ENCODE measurements at regions not wholly inside any gene's neighbourhood (a gene's known extent, or its start where the extent isn't known, plus 50 kb on each side); places are given as distances from the start of the nearest gene placed in this dataset.
"Not testable (repeated sequence)": the region's sequence is repeated elsewhere in the genome, so short reads cannot be mapped to it uniquely, and the experiment has no call there.

DNA sequence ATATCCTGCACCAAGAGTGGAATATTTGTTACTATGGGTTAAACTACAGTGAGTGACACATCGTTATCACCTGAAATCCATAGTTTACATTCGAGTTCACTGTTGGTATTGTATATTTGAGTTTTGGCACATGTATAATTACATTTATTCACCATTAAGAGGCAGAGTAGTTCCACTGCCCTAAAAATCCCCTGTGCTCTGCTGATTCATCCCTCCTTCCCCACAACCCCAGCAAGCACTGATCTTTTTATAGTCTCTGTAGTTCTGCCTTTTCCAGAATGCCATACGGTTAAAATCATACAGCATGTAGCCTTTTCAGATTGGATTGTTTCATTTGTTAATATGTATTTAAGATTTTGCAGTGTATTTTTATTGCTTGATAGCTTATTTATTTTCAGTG, 495.2 kb downstream of the DIRAS2 start:
- H3K27ac ChIP-seq = no peak overlapping the region
- 48 to 54% methylated on average over 3 of the region's 3 CpGs for WGBS, 2 donors (ENCODE audit: low coverage in 1 of 2)
- peaks cover 0 to 9% (median 0%) of the 10 kb centered on the region in 3 donors for H3K9me3 ChIP-seq
- no peak for ATAC-seq
- H3K4me1 ChIP-seq = no peaks in the 10 kb centered on the region
- no peak for TF ChIP-seq EP300 (IDR thresholded peaks at IDR 0.05)
- TF ChIP-seq, protein P1, sequence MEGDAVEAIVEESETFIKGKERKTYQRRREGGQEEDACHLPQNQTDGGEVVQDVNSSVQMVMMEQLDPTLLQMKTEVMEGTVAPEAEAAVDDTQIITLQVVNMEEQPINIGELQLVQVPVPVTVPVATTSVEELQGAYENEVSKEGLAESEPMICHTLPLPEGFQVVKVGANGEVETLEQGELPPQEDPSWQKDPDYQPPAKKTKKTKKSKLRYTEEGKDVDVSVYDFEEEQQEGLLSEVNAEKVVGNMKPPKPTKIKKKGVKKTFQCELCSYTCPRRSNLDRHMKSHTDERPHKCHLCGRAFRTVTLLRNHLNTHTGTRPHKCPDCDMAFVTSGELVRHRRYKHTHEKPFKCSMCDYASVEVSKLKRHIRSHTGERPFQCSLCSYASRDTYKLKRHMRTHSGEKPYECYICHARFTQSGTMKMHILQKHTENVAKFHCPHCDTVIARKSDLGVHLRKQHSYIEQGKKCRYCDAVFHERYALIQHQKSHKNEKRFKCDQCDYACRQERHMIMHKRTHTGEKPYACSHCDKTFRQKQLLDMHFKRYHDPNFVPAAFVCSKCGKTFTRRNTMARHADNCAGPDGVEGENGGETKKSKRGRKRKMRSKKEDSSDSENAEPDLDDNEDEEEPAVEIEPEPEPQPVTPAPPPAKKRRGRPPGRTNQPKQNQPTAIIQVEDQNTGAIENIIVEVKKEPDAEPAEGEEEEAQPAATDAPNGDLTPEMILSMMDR (IDR thresholded peaks at IDR 0.05) = no peak
- TF ChIP-seq POLR2A (IDR thresholded peaks at IDR 0.05) = no peak
- no peak for TF ChIP-seq POLR2AphosphoS5 (IDR thresholded peaks at IDR 0.05)
- H3K27me3 ChIP-seq = peaks cover 15% of the 10 kb centered on the region
- H3K36me3 ChIP-seq = no peaks in the 10 kb centered on the region
- H3K4me3 ChIP-seq = no peak overlapping the region

DNA sequence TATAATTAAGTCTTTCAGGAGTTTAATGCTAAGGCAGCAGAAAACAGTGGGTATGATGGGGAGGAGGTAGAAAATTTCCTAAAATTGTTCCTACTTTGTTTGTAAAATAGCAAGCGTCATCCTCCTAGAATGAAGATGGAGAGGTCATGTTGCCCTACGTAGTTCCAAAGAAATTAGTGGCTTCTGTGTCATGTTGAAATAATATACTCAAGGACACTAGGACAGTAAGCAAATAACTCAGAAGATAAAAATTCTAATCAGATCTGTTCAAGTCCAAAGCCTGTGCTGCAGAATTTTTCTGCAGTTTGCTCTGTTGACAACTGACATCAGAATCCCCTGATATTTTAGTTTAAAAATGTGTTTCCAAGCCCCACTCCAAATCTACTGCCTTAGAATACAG, 486.3 kb downstream of the DIRAS2 start:
- no peaks in the 10 kb centered on the region for H3K36me3 ChIP-seq
- TF ChIP-seq EP300 (IDR thresholded peaks at IDR 0.05) = no peak
- no peak for TF ChIP-seq POLR2A (IDR thresholded peaks at IDR 0.05)
- TF ChIP-seq, protein P1 (IDR thresholded peaks at IDR 0.05) = no peak
- TF ChIP-seq POLR2AphosphoS5 (IDR thresholded peaks at IDR 0.05) = no peak
- H3K27me3 ChIP-seq = no peaks in the 10 kb centered on the region
- H3K4me3 ChIP-seq = no peak overlapping the region
- no peak for ATAC-seq
- no peaks in the 10 kb centered on the region for H3K4me1 ChIP-seq
- no peak overlapping the region for H3K27ac ChIP-seq
- no peaks in the 10 kb centered on the region for H3K9me3 ChIP-seq
- 66 to 88% methylated on average over 2 of the region's 2 CpGs for WGBS, 2 donors (ENCODE audit: low coverage in 1 of 2)

DNA sequence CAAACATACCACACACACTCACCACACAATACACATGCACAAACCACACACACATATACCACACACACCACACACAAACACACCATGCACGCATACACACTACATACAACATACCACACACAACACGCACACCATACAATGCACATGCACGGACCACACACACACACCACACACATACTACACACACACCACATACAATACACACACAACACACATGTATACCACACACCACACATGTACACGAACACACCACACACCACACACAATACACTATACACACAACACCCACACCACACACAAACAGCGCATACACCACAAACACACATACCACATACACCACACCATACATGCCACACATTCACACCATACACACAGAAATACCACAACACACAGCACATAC, 480.3 kb downstream of the DIRAS2 start:
- ATAC-seq = no peak
- Histone ChIP-seq H3K4me1 (no peaks in the 10 kb centered on the region), H3K27me3 (no peaks in the 10 kb centered on the region), H3K27ac (no peak overlapping the region), H3K9me3 (no peaks in the 10 kb centered on the region), H3K4me3 (no peak overlapping the region), H3K36me3 (no peaks in the 10 kb centered on the region)
- TF ChIP-seq EP300 (IDR thresholded peaks at IDR 0.05) (no peak), POLR2A (IDR thresholded peaks at IDR 0.05) (no peak), POLR2AphosphoS5 (IDR thresholded peaks at IDR 0.05) (no peak)
- TF ChIP-seq, protein P1 (IDR thresholded peaks at IDR 0.05) = no peak
- WGBS, 2 donors (ENCODE audit: low coverage in 1 of 2) = 96 to 98% methylated on average over 5 of the region's 5 CpGs

DNA sequence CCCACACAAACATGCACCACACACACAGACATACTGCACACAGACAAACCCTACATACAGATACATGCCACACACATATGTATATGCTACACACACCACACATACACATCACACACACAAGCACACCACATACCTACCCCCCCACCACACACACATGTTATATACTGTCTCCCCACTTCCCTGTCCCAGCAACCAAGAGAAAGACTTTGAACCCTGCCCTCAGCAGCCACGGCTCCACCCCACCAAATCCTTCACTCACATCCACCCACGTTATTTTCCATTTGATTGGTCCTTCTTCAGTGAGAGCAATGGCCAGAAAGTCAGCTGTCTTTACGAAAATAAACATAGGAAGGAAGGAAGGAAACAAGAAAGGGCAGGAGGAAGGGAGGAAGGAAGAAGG, 479.8 kb downstream of the DIRAS2 start:
- no peaks in the 10 kb centered on the region for H3K27me3 ChIP-seq
- 63 to 80% methylated on average over 1 to 3 of the region's 3 CpGs for WGBS, 2 donors (ENCODE audit: low coverage in 1 of 2)

DNA sequence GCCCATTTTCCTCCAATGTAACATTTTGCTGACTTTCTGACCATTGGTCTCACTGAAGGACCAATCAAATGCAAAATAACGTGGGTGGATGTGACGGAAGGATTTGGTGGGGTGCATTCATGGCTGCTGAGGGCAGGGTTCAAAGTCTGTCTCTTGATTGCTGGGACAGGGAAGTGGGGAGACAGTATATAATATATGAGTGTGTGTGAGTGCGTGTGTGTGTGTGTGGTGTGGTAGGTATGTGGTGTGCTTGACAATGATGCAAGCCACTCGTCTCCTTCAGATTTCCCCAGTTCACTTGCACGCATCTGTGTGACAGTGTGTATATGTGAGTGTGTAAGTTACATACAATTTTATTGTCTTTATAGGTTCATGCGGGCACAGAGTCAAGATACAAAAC, 477.3 kb downstream of the DIRAS2 start:
- H3K4me1 ChIP-seq = no peaks in the 10 kb centered on the region
- no peaks in the 10 kb centered on the region for H3K9me3 ChIP-seq
- no peaks in the 10 kb centered on the region for H3K27me3 ChIP-seq
- H3K36me3 ChIP-seq = no peaks in the 10 kb centered on the region
- no peak for ATAC-seq
- no peak overlapping the region for H3K27ac ChIP-seq
- 60 to 73% methylated on average over 6 of the region's 6 CpGs for WGBS, 2 donors (ENCODE audit: low coverage in 1 of 2)
- H3K4me3 ChIP-seq = no peak overlapping the region
- TF ChIP-seq, protein P1 (IDR thresholded peaks at IDR 0.05) = no peak
- TF ChIP-seq POLR2AphosphoS5 (IDR thresholded peaks at IDR 0.05) = no peak
- no peak for TF ChIP-seq EP300 (IDR thresholded peaks at IDR 0.05)
- TF ChIP-seq POLR2A (IDR thresholded peaks at IDR 0.05) = no peak

More for the DNA sequence above, 479.8 kb downstream of the DIRAS2 start:
- Histone ChIP-seq H3K4me1 (no peaks in the 10 kb centered on the region), H3K36me3 (no peaks in the 10 kb centered on the region), H3K27ac (no peak overlapping the region), H3K9me3 (no peaks in the 10 kb centered on the region), H3K4me3 (no peak overlapping the region)
- ATAC-seq = no peak
- TF ChIP-seq, protein P1 (IDR thresholded peaks at IDR 0.05) = no peak
- no peak for TF ChIP-seq POLR2AphosphoS5 (IDR thresholded peaks at IDR 0.05)
- TF ChIP-seq EP300 (IDR thresholded peaks at IDR 0.05) = no peak
- no peak for TF ChIP-seq POLR2A (IDR thresholded peaks at IDR 0.05)

DNA sequence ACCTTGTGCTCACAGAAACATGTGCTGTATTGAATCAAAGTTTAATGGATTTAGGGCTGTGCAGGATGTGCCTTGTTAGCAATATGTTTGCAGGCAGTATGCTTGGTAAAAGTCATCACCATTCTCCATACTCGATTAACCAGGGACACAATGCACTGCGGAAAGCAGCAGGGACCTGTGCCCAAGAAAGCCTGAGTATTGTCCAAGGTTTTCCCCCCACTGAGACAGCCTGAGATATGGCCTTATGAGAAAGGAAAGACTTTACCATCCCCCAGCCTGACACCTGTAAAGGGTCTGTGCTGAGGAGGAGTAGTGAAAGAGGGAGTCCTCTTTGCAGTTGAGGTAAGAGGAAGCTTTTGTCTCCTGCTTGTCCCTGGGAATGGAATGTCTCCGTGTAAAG, 476.2 kb downstream of the DIRAS2 start:
- ATAC-seq, H3K4me3 ChIP-seq, H3K36me3 ChIP-seq, H3K4me1 ChIP-seq, H3K9me3 ChIP-seq, H3K27ac ChIP-seq, H3K27me3 ChIP-seq: not testable (repeated sequence)
- WGBS, 2 donors (ENCODE audit: low coverage in 1 of 2) = 45% methylated on average over 2 of the region's 3 CpGs; no CpG with 5 or more reads in 1 of the 2 donors

All from gastroesophageal sphincter (tissue), 4 donors.